ENCODE measurements at regions not wholly inside any gene's neighbourhood (a gene's known extent, or its start where the extent isn't known, plus 50 kb on each side); places are given as distances from the start of the nearest gene placed in this dataset.

GRCh38 chr7:57343901-57344622 lies 105.9 kb upstream of the ZNF716 start:
- TF ChIP-seq CTCF (IDR thresholded peaks at IDR 0.05) (no peak), POLR2A (IDR thresholded peaks at IDR 0.05) (no peak)

Measured in breast epithelium (tissue), 3 donors.